Esophagus muscularis mucosa (tissue), 3 donors: ENCODE measurements at regions not wholly inside any gene's neighbourhood (a gene's known extent, or its start where the extent isn't known, plus 50 kb on each side); places are given as distances from the start of the nearest gene placed in this dataset.

Experiments used
- POLR2A ChIP-seq: fragments of 450-650 bp; IDR thresholded peaks from one replicate; pipeline ENCODE4 v1.6.1; 2017; ENCODE audit warnings: antibody characterized with exemption, moderate library complexity, mild to moderate bottlenecking, low read depth
- POLR2AphosphoS5 ChIP-seq, 2 donors: sonication (generic); formaldehyde crosslinking; IDR thresholded peaks; one replicate each; pipeline ENCODE4 v1.6.1; 2017; ENCODE audit warnings: antibody characterized with exemption in 2 of 2
- TF ChIP-seq, protein P1 (sequence below), 3 experiments: fragments of 200-600 bp in 2 of 3; fragments of 450-650 bp in 1 of 3; sonication (generic) in 2 of 3; IDR thresholded peaks; one replicate each; pipeline ENCODE4 v1.5.1; 2017 to 2019; ENCODE audit warnings: antibody characterized with exemption in 3 of 3, mild to moderate bottlenecking in 2 of 3, moderate library complexity in 1 of 3

DNA sequence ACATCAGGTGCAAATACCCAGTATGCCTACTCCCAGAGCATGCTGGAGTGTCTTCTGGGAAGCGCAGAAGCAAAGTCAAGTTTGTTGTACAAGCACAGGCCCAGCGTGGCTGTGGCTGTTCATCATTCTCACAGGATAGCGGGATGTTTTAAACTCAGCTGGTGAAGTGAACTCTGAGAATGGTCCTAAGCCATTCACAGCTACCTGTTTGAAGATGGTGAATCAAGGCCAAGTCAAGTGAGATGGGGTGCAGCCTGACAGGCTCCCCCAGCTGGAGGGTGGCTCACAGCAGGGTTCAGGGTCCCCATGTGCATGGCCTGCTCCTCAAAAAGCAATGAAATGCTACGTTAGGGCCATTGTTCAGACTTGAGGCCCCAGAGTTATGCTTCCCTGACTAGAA is 304.7 kb upstream of the FOXQ1 start:
- TF ChIP-seq, protein P1, sequence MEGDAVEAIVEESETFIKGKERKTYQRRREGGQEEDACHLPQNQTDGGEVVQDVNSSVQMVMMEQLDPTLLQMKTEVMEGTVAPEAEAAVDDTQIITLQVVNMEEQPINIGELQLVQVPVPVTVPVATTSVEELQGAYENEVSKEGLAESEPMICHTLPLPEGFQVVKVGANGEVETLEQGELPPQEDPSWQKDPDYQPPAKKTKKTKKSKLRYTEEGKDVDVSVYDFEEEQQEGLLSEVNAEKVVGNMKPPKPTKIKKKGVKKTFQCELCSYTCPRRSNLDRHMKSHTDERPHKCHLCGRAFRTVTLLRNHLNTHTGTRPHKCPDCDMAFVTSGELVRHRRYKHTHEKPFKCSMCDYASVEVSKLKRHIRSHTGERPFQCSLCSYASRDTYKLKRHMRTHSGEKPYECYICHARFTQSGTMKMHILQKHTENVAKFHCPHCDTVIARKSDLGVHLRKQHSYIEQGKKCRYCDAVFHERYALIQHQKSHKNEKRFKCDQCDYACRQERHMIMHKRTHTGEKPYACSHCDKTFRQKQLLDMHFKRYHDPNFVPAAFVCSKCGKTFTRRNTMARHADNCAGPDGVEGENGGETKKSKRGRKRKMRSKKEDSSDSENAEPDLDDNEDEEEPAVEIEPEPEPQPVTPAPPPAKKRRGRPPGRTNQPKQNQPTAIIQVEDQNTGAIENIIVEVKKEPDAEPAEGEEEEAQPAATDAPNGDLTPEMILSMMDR (IDR thresholded peaks at IDR 0.05) = no peak
- no peak for TF ChIP-seq POLR2A
- no peak for TF ChIP-seq POLR2AphosphoS5 (IDR thresholded peaks at IDR 0.05)
